Prostate gland (tissue), 2 donors: ENCODE measurements at regions not wholly inside any gene's neighbourhood (a gene's known extent, or its start where the extent isn't known, plus 50 kb on each side); places are given as distances from the start of the nearest gene placed in this dataset.

Source experiments
- CTCF ChIP-seq, 4 experiments: fragments of 200-600 bp in 2 of 4; fragments of 450-650 bp in 2 of 4; sonication (generic) in 2 of 4; IDR thresholded peaks; 1 replicate in 3 of 4; 2 replicates in 1 of 4; pipeline ENCODE4 v1.5.1; 2016 to 2019; ENCODE audit warnings: antibody characterized with exemption in 4 of 4, mild to moderate bottlenecking in 2 of 4, moderate library complexity in 2 of 4
- POLR2A ChIP-seq: fragments of 450-650 bp; IDR thresholded peaks from one replicate; pipeline ENCODE4 v1.6.1; 2016; ENCODE audit warnings: antibody characterized with exemption, mild to moderate bottlenecking
- POLR2AphosphoS5 ChIP-seq: sonication (generic); formaldehyde crosslinking; IDR thresholded peaks from one replicate; pipeline ENCODE4 v1.6.1; 2017; ENCODE audit warnings: antibody characterized with exemption

- TF ChIP-seq CTCF (IDR thresholded peaks at IDR 0.05): no peak
- no peak for TF ChIP-seq POLR2A
- TF ChIP-seq POLR2AphosphoS5: no peak
Measured at GRCh38 chr12:24175284-24175683, 225.8 kb upstream of the SOX5 start.
